Cardiac muscle cell (in vitro differentiated cells and primary cell): ENCODE measurements at regions not wholly inside any gene's neighbourhood (a gene's known extent, or its start where the extent isn't known, plus 50 kb on each side); places are given as distances from the start of the nearest gene placed in this dataset.

Source experiments
- DNase-seq, 2 donors: peaks; one replicate each; pipeline versions ENCODE4 v3.0.0 to v3.0.0-alpha.2; 2010 to 2017; ENCODE audit warnings: low read depth in 1 of 2, low spot score in 1 of 2
- H3K27ac ChIP-seq: fragments of 200-600 bp; sonication (generic); 2 replicates; pipeline ENCODE4 v1.5.1; 2016
- H3K27me3 ChIP-seq: fragments of 200-600 bp; sonication (generic); 2 replicates; pipeline ENCODE4 v1.6.0; 2016; ENCODE audit warnings: control low read depth
- H3K36me3 ChIP-seq: fragments of 200-600 bp; sonication (generic); 2 replicates; pipeline ENCODE4 v1.5.1; 2016; ENCODE audit warnings: control low read depth
- H3K4me1 ChIP-seq: fragments of 200-600 bp; sonication (generic); 2 replicates; pipeline ENCODE4 v1.8.1; 2017; ENCODE audit warnings: low read depth, mild to moderate bottlenecking, mixed run types
- H3K4me3 ChIP-seq: fragments of 200-600 bp; sonication (generic); 2 replicates; pipeline ENCODE4 v1.5.1; 2016; ENCODE audit warnings: mild to moderate bottlenecking
- H3K9me3 ChIP-seq: fragments of 200-600 bp; sonication (generic); 2 replicates; pipeline ENCODE4 v1.5.1; 2017; ENCODE audit warnings: low read depth, mild to moderate bottlenecking, control low read depth
- TF ChIP-seq, protein P1 (sequence below): IDR thresholded peaks from 2 replicates; pipeline ENCODE4 v1.5.1; 2012; ENCODE audit warnings: low read depth, mild to moderate bottlenecking, low read length

DNA sequence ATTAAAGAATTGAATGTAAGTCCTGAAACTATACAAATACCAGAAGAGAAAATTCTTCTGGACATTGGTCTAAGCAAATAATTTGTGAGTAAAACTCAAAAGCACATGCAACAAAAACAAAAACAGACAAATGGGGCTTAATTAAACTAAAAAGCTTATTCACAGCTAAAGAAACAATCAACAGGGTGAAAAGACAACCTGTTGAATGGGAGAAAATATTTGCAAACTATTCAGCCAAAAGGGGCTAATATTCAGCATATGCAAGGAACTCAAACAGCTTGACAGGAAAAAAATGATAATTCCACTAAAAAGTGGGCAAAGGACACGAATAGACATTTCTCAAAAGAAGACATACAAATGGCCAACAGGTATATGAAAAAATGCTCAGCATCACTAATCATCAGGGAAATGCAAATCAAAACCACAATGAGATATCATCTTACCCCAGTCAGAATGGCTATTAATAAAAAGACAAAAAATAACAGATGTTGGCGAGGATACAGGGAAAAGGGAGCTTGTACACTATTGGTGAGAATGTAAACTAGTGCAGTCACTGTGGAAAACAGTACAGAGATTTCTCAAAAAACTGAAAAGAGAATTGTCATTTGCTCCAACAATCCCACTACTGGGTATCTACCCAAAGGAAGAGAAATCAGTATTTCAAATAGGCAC is 177.5 kb upstream of the RTL1 start:
- Histone ChIP-seq H3K9me3 (no peaks in the 10 kb centered on the region), H3K27me3 (peaks cover 5% of the 10 kb centered on the region), H3K36me3 (no peaks in the 10 kb centered on the region), H3K4me1 (no peaks in the 10 kb centered on the region), H3K27ac (no peak overlapping the region), H3K4me3 (no peak overlapping the region)
- TF ChIP-seq, protein P1, sequence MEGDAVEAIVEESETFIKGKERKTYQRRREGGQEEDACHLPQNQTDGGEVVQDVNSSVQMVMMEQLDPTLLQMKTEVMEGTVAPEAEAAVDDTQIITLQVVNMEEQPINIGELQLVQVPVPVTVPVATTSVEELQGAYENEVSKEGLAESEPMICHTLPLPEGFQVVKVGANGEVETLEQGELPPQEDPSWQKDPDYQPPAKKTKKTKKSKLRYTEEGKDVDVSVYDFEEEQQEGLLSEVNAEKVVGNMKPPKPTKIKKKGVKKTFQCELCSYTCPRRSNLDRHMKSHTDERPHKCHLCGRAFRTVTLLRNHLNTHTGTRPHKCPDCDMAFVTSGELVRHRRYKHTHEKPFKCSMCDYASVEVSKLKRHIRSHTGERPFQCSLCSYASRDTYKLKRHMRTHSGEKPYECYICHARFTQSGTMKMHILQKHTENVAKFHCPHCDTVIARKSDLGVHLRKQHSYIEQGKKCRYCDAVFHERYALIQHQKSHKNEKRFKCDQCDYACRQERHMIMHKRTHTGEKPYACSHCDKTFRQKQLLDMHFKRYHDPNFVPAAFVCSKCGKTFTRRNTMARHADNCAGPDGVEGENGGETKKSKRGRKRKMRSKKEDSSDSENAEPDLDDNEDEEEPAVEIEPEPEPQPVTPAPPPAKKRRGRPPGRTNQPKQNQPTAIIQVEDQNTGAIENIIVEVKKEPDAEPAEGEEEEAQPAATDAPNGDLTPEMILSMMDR: no peak
- no peak for DNase-seq

DNA sequence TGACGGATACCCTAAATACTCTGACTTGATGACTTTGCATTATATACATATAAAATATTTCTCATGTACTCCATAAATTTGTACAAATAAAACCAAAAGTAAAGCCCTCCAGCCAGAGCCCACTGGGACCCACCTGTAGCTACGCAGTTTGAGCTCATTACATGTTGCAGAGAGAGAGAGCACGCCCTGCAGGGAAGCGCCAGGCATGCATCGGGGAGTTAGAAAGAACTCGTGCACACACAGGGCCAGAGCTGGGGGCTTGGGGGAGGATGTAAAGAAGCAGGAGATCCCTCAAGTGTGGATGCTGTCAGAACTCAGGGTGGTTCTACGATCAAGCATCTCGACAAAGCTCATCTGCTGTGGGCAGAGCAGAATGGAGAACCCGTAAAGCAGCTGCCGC is 178.5 kb upstream of the RTL1 start:
- Histone ChIP-seq H3K4me1 (no peaks in the 10 kb centered on the region), H3K27me3 (peaks cover 5% of the 10 kb centered on the region), H3K36me3 (no peaks in the 10 kb centered on the region), H3K4me3 (no peak overlapping the region), H3K9me3 (no peaks in the 10 kb centered on the region), H3K27ac (no peak overlapping the region)
- TF ChIP-seq, protein P1: no peak
- no peak for DNase-seq

DNA sequence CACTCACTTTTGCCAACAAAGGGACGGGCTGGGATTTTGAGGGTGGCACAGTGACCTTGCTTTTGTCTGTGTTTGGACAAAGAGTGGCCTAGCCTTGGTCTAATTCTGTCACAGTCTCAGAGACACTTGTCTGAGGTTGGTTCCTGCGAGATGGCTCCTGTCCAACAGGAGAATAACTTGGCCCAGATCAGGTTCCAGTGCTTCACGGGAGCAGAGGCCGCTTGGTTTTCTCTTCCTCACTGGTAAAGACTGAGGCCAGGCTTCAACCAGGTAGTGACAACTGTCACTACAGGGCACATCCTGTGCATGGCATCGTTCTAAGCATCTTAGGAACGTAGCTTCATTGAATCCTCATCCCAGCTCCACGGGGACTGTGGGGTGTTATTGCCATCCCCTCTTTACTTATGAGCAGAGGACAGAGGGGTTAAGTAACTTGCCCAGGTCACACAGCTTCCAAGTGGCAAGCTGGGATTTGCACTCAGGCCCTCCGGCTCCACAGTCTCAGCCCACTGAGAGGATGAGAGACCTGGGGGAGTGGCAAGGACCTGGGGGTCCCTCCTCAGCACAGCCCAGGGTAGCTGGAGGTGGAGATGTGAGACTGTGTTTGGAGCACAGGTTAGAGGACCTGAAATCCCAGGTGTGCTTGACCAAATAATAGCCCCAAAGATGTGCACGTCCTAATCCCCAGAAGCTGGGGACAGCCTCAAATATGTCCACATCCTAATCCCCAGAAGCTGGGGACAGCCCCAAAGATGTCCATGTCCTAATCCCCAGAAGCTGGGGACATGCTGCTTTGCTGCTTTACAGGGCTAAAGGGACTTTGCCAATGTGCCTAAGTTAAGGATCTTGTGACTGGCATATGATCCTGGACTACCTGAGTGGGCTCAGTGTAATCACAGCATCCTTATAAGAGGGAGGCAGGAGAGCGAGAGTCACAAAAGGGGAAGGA is 179.2 kb upstream of the RTL1 start:
- Histone ChIP-seq H3K36me3 (no peaks in the 10 kb centered on the region), H3K4me3 (no peak overlapping the region), H3K27ac (no peak overlapping the region), H3K9me3 (no peaks in the 10 kb centered on the region), H3K27me3 (peaks cover 5% of the 10 kb centered on the region), H3K4me1 (no peaks in the 10 kb centered on the region)
- TF ChIP-seq, protein P1: no peak
- no peak for DNase-seq

DNA sequence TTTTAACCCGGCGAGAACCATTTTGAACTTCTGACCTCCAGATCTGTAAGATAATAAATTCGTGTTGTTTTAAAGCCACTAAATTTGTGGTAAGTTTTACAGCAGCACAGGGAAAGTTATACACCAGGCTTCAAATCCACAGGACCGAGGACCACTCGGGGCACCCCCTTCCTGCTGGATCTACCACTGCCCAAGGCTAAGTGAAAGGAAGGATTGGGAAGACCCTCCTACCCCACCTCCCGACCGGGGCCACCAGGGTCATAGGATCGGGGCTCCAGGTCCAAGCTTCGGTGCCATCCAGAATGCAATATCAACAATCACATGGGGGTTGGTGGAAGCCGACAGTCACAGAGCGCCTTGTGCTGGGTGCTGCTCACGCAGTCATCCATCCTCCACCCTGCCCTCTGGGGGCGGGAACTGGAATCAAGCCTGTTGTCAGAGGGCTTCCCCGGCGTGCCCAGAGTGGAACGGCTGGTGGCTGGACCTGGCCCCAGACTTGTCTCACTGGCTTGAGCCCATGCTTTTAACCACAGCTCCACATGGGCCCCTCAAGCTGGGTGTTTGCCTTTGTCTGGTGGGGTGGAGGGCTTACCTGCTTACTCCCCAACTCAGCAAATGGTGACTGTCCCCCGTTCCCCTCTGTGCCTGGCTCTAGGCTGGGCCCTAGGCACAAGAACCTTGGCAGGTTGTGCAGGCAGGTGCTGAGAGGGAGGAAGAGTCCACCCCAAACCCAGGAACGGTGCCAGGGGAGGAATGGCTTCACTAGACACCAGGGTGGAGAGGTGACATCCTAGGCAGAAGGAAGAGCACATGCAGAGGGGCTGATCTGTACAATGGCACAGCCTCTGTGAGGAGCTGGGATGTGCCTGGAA is 180.3 kb upstream of the RTL1 start:
- no peaks in the 10 kb centered on the region for H3K9me3 ChIP-seq

DNA sequence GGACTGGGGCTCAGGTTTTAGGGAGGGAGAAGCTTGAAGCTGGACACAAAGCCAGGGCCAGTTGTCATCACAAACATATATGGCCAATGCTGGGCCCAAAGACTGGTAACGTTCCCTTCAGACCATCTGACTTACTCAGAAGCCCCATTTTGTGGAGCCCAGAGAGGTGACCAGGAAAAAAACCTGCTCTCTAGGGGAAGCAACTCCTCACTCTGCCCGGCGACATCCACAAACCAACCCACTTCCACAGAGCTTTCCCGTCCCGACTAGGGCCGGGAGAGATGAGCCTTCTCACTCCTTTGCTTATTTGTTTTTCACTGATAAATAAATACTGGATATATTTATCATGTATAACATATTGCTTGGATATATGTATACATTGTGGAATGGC is 180.9 kb upstream of the RTL1 start:
- TF ChIP-seq, protein P1: no peak
- Histone ChIP-seq H3K27me3 (no peaks in the 10 kb centered on the region), H3K4me1 (no peaks in the 10 kb centered on the region)

More for the DNA sequence above, 180.3 kb upstream of the RTL1 start:
- Histone ChIP-seq H3K4me1 (no peaks in the 10 kb centered on the region), H3K27ac (no peak overlapping the region), H3K4me3 (no peak overlapping the region), H3K27me3 (no peaks in the 10 kb centered on the region), H3K36me3 (no peaks in the 10 kb centered on the region)
- TF ChIP-seq, protein P1: peak; percentile 22
- no peak for DNase-seq

More for the DNA sequence above, 180.9 kb upstream of the RTL1 start:
- no peak overlapping the region for H3K4me3 ChIP-seq
- no peak overlapping the region for H3K27ac ChIP-seq
- H3K36me3 ChIP-seq: no peaks in the 10 kb centered on the region
- no peak for DNase-seq
- no peaks in the 10 kb centered on the region for H3K9me3 ChIP-seq
